Activated T-cell treated with anti-CD3 and anti-CD28 coated beads, Interleukin-2, amount 50 U/mL, for 48 hours (primary cell): ENCODE measurements at regions not wholly inside any gene's neighbourhood (a gene's known extent, or its start where the extent isn't known, plus 50 kb on each side); places are given as distances from the start of the nearest gene placed in this dataset.
"Not testable (repeated sequence)": the region's sequence is repeated elsewhere in the genome, so short reads cannot be mapped to it uniquely, and the experiment has no call there.

Experiments used
- DNase-seq, 2 experiments: peaks; one replicate each; pipeline ENCODE4 v3.0.0-alpha.2; 2020

DNA sequence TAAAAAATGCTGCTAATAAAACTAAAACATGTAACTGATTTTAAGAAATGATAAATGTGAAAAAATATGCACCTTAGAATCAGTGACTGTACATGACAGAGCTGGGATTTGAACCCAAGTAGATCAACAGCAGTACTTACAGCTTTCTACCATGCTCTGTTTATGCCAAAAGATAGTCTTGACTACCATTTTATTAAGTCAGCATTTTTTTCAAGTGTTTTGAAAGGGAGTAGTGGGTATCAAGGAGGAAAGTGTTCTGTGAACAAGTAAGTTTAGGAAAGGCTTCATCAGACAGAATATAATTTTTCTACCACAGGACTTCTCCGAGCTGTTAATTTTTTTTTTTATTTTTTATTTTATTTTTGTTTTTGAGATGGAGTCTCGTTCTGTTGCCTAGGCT is 180.4 kb upstream of the GLRA1 start:
- no peak for DNase-seq

DNA sequence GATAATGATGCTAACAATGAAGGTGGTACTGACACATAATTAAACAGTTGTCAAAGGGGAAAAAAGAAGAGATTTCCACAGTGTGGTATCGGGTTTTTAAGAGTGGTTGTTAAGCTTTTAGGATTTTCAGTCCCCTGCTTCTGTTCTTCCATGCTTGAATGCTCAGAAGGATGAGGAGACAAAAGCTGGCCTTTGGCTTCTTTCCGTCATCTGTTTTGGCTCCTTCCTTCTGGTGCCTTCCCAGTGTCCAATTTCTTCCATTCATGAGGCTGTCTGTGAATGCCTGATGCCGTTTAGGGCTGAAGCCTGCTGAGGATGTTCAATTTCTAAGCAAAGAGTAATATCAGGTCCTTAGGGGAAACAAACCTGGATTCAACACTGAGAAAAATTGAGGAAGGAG is 179.6 kb upstream of the GLRA1 start:
- DNase-seq, result no peak

DNA sequence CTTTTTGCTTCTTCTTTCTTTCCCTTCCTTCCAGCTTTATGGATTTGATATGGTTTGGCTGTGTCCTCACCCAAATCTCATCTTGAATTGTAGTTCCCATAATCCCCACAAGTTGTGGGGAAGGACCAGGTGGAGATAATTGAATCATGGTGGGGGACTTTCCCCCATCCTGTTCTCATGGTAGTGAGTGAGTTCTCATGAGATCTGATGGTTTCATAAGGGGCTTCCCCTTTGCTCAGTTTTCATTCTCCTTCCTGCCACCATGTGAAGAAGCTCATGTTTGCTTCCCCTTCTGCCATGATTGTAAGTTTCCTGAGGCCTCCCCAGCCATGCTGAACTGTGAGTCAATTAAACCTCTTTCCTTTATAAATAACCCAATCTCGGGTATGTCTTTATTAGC is 178.3 kb upstream of the GLRA1 start:
- DNase-seq, result not testable (repeated sequence)

DNA sequence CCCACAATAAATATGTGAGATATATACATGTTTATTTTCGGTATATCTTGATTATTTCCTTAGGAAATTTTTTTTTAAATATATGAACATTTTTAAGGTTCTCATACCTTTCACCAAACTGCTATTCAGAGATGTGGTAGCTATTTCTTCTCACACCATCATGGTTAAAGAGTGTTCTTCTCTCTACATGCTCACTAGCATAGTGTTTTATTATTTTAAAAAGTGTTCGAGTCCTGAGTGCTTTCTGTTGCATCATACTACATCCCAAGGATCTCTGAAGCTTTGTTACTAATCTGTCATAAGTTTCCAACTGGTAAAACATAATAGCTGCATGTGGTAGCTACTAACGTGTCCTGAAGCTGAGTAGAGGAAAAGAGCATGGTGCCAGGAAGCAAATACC is 177.4 kb upstream of the GLRA1 start:
- DNase-seq, result no peak

DNA sequence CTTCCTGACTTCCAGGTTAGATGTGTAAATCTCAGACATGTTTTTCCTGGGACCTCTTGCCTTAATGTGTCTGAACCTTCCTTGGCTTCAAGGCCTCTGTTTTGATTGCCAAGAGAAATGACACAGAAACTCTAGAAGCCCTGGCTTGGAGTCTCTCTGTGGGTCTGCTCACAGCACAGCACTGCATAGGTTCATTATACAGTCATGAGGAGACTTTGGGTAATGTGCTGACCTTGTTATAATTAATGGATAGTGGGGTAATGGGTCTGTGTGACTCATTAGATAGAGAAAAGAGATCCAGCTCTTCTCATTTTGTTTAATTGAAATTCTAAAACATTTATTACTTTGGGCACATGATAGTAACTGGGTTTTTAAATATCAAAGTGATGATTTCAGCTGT is 175.8 kb upstream of the GLRA1 start:
- no peak for DNase-seq

DNA sequence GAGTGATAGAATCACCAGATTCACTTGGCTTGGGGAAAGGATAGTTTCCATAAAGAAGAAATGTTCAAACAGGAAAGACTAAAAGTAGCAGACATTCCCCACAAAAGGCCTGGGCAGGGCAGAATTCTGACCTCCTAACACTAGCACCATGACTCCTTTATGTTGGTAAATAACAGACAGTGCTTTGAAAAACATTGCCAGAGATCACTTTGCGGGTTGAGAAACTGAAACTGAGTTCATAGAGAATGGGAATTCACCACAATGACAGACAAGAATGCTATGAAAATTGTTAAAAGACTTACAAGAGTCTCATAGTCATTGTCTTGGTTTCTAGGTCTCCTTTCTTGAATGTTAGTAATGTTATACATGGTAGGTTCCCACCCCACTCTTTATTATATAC is 172.5 kb upstream of the GLRA1 start:
- no peak for DNase-seq

DNA sequence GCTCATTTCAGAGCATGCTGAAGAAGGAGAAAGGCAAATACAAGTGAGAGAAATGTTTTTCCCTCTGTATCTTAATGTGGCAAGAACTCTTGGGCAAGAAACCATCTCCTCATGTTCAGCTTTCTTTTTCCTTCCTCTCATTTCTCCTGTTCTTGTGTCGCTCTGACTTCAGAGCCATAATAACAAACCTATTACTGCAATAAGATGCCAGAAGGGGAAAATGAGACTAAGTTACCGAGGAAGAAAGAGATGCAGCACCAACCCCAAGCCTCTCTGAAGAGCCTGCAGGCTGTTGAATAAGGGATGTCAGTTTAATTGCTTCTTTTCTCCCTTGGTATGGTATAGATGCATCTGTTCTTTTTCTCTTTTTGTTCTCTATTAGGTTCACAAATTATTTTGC is 170.1 kb upstream of the GLRA1 start:
- no peak for DNase-seq

DNA sequence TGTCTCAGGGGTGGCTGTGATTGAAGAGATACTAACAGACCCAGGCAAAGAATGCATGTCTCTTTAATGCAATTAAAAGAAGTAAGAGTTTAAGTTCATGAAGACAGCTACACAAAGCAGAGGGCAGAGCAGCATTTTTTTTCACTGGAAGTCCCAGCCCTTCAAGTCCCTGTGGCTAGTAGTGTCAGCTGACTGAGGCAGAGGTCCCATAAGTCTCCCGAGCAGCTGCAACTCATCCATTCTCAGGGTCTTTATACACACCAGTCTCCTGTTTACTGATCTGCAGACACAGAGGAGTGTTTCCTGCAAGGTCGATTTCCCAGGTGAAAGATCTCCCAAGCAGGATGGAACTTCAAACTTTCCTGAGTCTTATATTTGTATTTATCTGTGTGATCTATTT is 169.4 kb upstream of the GLRA1 start:
- DNase-seq, result no peak

DNA sequence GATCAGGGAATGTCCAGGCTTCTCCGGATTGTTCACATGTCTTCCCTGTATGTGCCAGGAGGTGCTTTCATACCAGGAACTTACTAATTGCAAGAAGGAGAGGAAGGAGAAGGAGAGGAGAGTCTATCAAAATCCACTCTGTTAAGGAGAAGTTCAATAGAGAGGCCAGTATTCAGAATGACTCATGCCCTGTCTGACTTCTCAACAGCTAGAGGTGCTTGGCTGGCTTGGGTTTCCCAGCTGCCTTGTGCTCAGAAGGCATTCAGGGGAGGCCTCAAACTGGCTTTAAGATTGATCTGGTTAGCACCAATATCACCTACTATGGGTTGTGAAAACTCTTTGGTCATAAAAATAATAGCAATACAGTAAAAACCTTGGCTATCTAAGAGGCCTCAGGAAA is 167.9 kb upstream of the GLRA1 start:
- DNase-seq, result no peak

DNA sequence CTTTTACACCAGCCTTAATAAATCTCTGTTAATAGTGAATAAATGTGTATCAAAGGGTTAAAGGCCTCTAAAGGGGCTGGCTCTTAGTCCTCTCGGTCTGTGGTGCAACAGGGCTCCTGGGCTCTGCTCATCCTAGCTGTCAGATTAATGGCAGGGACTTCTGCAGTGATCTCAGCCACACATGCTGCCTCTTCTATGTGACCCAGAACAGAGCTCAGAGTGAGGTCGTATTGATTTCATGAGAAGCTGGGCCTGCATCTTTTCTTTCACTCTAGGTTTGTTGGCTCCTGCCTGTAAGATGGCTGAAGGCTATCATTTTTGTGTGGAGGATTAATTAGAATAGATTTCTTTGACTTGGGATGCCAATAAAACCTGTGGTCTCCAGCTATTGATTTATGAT is 165.0 kb upstream of the GLRA1 start:
- no peak for DNase-seq

DNA sequence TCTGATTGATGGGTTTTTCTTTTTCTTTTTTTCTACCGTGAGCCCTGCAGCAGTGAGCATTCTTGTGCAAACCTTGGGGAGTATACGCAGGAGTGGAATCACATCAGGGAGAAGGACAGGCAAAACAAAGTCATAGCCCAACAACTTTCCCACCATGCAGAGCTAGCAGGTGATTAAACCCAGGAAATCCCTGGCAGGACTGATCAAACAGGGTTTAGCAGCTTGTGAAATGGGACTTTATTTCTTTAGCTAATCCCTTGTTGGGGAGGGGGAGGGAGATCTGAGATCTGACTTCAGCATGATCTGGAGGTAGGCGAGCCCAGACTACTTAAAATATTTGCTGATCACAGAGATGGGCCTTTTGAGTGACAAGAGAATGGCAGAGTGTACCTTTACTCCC is 162.0 kb upstream of the GLRA1 start:
- DNase-seq, result no peak

DNA sequence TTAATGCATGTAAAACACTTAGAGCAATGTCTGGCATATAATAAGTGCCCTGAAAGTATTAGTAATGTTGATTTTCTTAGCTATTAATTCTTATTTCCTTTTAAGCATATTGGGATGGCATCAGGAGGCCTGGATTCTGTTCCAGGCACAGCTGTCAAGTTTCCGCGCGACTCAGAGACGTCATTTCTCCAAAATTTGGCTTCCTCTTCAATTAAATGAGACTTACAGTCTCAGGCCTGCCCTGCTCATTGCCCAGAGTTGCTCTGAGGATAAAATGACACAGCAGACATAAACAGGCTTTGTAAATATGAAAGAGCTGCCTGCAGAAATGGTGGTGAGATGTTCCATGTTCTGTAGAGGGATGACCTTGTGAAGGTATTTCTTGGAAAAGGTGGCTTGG is 159.8 kb upstream of the GLRA1 start:
- no peak for DNase-seq

DNA sequence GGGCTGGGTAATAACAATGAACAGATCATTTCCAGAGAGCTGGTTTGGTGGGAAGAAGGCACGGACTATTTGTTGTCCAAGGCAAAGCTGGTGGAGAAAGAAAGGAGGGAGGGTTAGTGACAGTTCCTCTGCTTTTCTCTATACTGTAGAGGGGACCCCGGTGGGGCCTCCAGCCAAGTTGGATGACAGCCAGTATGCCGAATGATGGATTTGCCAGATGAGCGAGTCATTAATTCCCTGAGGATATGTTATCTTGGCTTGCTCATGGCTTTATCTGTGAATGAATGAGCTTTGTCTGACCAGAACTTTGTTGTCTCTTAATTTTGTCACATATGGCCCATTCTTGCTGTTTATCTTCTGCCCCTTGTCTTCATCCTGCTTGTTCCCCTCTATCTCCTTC is 158.6 kb upstream of the GLRA1 start:
- DNase-seq, result no peak

DNA sequence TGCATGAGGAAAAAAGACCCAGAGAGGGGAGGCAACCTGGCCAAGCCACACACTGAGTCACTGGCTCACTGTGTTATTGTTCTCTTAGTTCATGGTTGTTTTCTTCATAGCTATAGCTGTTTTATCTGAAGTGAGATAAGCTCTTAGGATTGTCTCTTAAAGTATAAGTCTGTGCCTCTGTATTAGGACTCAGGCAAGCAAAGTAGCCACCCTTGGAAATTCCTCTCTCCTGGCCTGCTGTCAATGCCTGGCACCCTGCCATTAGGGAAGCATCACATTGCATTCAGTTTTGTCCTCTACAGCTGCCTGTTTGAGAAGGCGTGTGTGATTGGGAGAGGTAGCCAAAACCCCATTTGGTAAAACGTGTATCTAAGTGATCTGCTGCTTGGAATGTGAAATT is 147.4 kb upstream of the GLRA1 start:
- no peak for DNase-seq

DNA sequence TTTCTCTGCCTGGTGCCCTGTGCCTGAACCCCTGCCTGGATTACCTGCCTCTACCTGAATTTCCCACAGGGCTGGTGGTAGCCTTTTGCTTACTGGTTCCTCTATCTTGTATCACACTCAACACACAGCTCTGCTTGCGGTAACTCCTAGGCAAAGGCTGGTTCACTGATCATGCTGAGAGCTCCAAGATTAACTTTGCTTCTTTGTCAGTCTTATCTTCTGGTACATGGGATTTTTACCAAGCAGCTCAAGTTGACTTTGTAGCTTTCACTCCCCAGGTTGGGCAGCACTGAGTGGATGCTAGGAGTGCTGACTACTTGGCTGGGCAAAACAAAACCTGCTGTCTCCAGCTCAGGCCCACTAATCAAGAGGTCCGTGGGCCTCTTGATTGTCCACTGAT is 145.9 kb upstream of the GLRA1 start:
- no peak for DNase-seq

DNA sequence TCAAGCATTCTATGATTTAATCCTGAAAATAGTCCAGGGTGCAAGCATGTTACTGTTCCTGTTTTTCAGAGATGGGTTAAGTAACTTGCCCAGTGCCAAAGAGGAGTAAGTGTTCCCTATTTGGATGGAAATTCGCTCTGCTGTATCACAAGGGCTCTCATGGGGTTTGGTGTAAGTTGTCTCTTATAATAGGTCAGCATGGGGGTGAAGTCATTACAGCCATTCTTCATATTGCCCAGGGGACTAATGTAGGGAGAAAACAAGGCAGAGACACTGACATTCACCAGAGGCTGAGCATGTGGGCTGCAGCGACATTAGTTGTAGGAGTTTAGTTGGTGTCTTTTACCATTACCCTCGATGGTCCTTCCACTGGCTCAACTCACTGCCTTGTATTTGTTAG is 142.1 kb upstream of the GLRA1 start:
- no peak for DNase-seq

DNA sequence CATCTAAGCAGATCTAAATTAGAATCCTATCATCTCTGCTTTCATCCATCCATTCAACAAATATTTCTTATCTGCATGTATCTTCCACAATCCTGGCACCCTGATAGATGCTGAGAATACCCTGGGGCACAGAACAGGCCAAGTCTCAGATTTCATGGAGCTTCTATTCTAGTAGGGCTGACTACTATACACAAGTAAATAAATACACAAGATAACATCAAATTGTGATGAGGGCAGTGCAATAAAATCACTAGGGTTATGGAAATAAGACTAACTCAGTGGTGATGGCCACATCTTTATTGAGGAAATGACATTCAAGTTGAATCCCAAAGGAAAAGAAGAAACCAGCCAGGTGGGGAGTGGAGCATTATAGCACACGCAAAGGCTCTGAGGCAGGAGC is 138.4 kb upstream of the GLRA1 start:
- no peak for DNase-seq

DNA sequence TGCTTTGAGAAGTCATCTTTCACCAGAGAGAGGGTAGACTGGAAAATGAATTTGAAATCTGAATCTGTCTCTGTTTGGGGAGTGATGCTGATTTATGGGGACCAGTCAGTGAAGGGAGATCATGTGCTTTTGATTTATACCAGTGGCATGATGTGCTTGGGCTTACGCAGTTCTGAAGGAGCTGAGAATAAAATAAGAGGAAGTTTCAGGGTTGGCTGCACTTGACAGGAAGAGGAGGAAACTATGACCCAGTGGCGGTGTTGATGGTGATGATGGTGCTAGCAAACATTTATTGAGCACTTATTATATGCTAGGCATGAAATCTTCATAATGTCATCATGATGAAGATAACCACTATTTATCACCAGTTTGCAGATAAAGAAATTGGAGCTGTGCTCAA is 136.4 kb upstream of the GLRA1 start:
- no peak for DNase-seq

DNA sequence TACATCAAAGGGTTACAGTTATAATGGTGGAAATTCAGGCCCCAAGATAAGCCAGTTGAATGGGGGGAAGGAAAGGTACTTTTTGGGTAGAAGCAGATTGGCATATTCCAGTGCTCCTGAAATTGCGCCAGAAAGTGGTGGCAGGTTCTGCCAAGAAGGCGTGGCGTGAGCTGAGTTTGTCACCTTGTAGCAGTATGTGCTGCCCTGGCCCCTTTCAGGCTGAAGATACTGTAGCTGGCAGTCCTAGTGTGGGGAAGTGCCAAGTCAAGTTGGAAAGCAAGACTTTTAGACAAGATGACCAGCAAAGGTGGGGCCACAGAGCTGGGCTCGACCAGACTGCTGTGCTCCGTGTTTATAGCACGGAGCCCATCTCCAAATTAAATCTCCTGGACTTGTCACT is 133.6 kb upstream of the GLRA1 start:
- no peak for DNase-seq

DNA sequence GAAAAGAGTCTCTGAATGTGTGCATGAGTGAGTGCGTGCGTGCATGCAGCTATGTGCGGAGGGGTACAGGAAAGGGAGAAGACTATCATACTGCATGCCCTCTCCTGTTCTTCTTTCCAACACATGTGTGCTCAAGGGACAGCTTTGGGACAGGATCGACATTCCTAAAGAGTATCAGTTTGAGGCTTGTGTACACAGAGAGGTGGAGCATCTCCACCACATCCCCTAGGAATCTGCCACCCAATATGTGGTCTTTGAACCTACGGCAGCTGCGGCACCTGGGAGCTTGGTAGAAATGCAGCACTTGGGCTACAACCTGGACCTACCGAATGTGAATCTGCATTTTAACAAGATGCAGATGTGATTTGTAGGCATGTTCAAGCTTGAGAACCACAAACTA is 132.3 kb upstream of the GLRA1 start:
- no peak for DNase-seq

DNA sequence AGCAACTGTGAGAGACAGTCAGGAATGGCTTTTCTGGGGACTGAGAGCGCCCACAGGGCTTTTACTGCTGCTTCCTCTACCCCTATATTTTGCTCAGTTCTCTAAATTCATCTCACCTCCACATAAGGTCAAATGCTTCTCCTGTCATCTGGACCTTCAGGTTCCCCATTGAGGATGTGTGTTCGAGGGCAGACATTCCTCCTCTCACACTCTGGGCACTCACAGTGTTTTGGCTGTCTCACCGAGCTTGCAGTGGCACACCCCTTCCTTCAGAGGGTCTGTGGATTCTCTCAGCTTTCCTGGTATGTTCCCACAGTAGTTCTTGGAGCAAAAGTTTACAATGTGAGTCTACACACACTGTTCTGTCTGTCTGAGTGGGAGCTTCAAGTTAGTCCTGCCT is 127.8 kb upstream of the GLRA1 start:
- DNase-seq, result no peak

DNA sequence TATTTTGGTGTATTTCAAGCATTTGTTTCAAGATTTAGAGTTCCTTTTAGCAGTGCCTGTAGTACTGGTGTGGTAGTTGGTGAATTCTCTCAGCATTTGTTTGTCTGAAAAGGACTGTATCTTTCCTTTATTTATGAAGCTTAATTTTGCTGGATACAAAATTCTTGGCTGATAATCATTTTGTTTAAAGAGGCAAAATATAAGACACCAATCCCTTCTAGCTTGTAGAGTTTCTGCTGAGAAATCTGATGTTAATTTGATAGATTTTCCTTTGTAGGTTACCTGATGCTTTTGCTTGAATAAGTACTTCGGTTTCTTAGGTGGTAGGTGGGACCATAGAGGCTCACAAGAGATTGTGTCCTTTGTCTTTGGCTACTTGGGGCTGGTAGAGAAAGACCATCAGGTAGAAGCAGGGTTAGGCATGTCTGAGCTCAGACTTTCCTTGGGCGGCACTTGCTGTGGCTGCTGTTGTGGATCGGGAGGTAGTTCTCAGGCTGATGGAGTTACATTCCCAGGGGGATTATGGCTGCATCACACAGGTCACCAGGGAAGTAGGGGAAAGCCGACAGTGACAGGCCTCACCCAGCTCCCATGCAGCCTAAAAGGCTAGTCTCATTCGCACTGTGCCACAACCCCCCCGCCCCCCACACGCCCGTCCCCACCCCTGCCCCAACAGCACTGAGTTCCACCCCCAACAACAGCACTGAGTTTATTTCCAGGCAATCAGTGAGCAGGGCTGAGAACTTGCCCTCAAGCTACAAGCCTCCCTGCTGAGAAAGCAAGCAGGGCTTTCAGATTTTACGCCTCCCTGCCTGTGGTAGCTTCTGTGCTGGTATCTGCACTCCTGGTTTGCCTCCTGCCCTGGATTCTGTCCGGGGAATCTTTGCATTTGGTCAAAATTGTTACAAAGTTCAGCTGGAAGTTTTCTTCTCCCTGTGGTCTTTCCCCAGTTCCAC is 127.1 kb upstream of the GLRA1 start:
- no peak for DNase-seq

DNA sequence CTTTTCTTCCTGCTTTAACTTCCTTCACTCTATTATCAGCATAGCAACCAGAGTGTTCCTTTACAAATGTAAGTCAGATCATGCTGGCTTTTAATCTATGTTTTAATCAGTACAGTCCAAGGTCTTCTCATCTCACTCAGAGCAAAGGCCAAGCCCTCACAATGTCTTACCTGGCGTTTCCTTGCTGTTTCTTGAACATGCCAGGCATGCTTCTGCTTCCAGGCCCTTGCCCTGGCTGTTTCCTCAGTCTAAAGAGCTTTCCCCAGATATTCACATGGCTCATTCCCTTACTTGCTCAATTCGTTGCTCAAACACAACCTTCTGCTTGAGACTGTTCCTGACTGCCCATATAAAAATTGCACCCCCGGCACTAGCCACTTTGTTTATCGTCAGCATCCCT is 121.7 kb upstream of the GLRA1 start:
- no peak for DNase-seq

DNA sequence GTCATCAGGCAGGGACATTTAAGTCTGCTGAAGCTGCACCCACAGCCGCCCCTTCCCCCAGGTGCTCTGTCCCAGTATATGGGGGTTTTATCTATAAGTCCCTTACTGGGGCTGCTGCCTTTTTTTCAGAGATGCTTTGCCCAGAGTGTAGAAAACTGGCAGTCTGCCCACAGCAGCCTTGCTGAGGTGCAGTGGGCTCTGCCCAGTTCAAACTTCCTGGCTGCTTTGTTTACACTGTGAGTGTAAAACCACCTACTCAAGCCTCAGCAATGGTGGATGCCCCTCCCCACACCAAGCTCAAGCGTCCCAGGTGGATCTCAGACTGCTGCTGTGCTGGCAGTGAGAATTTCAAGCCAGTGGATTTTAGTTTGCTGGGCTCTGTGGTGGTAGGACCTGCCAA is 114.2 kb upstream of the GLRA1 start:
- DNase-seq, result not testable (repeated sequence)

DNA sequence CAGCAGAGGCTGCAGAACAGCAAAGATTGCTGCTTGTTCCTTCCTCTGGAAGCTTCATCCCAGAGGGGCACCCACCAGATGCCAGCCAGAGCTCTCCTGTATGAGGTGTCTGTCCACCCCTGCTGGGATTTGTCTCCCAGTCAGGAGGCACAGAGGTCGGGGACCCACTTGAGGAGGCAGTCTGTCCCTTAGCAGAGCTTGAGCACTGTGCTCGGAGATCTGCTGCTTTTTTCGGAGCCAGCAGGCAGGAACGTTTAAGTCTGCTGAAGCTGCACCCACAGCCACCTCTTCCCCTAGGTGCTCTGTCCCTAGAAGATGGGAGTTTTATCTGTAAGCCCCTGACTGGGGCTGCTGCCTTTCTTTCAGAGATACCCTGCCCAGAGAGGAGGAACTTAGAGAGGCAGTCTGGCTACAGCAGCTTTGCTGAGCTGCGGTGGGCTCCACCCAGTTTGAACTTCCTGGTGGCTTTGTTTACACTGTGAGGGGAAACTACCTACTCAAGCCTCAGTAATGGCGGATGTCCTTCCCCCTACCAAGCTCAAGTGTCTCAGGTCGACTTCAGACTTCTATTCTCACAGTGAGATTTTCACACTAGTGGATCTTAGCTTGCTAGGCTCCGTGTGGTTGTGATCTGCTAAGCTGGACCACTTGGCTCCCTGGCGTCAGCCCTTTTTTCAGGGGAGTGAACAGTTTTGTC is 101.8 kb upstream of the GLRA1 start:
- peak in 1 of 2 experiments; percentile 18 for DNase-seq
